ENCODE measurements at regions not wholly inside any gene's neighbourhood (a gene's known extent, or its start where the extent isn't known, plus 50 kb on each side); places are given as distances from the start of the nearest gene placed in this dataset.
"Not testable (repeated sequence)": the region's sequence is repeated elsewhere in the genome, so short reads cannot be mapped to it uniquely, and the experiment has no call there.

- not testable (repeated sequence) for DNase-seq
These were observed 113.4 kb downstream of the XPNPEP1 start for GRCh38 chr10:109809954-109810353.

- not testable (repeated sequence) for DNase-seq
These were observed 122.1 kb downstream of the XPNPEP1 start for GRCh38 chr10:109801191-109801590.

GRCh38 chr10:109790647-109791046 is 132.7 kb downstream of the XPNPEP1 start:
- DNase-seq = no peak

- no peak for DNase-seq
These were observed 139.1 kb downstream of the XPNPEP1 start for GRCh38 chr10:109784236-109784635.

- no peak for DNase-seq
These were observed 140.0 kb downstream of the XPNPEP1 start for GRCh38 chr10:109783286-109783685.

GRCh38 chr10:109780997-109781396 is 142.3 kb downstream of the XPNPEP1 start:
- DNase-seq = no peak

GRCh38 chr10:109778993-109779392 is 144.3 kb downstream of the XPNPEP1 start:
- no peak for DNase-seq

- no peak for DNase-seq
These were observed 149.2 kb downstream of the XPNPEP1 start for GRCh38 chr10:109774121-109774440.

- DNase-seq = peak in 1 of 3 experiments; percentile 46
These were observed 149.8 kb downstream of the XPNPEP1 start for GRCh38 chr10:109773288-109774120.

GRCh38 chr10:109770663-109771062 is 152.6 kb downstream of the XPNPEP1 start:
- no peak for DNase-seq

GRCh38 chr10:109769966-109770365 is 153.3 kb downstream of the XPNPEP1 start:
- DNase-seq = no peak

- DNase-seq = no peak
These were observed 157.5 kb downstream of the XPNPEP1 start for GRCh38 chr10:109765838-109766237.

- no peak for DNase-seq
These were observed 160.8 kb downstream of the XPNPEP1 start for GRCh38 chr10:109762555-109762954.

- not testable (repeated sequence) for DNase-seq
These were observed 165.6 kb downstream of the XPNPEP1 start for GRCh38 chr10:109757670-109758069.

- no peak for DNase-seq
These were observed 176.4 kb downstream of the XPNPEP1 start for GRCh38 chr10:109746861-109747260.

- no peak for DNase-seq
These were observed 179.3 kb downstream of the XPNPEP1 start for GRCh38 chr10:109744020-109744419.

- DNase-seq = peak in 2 of 3 experiments; percentile 40 to 57
These were observed 179.7 kb downstream of the XPNPEP1 start for GRCh38 chr10:109743574-109743973.

- DNase-seq = peak in 1 of 3 experiments; percentile 40
These were observed 180.2 kb downstream of the XPNPEP1 start for GRCh38 chr10:109743146-109743545.

GRCh38 chr10:109741712-109742111 is 181.6 kb downstream of the XPNPEP1 start:
- no peak for DNase-seq

GRCh38 chr10:109740436-109740835 is 182.9 kb downstream of the XPNPEP1 start:
- DNase-seq = no peak

GRCh38 chr10:109737626-109738025 is 185.7 kb downstream of the XPNPEP1 start:
- DNase-seq = no peak

GRCh38 chr10:109737009-109737408 is 186.3 kb downstream of the XPNPEP1 start:
- no peak for DNase-seq

- no peak for DNase-seq
These were observed 187.5 kb downstream of the XPNPEP1 start for GRCh38 chr10:109735776-109736175.

GRCh38 chr10:109732254-109732965 is 190.9 kb downstream of the XPNPEP1 start:
- DNase-seq = no peak

All from NCI-H1417 (cell line).